ENCODE measurements at regions not wholly inside any gene's neighbourhood (a gene's known extent, or its start where the extent isn't known, plus 50 kb on each side); places are given as distances from the start of the nearest gene placed in this dataset.
"Not testable (repeated sequence)": the region's sequence is repeated elsewhere in the genome, so short reads cannot be mapped to it uniquely, and the experiment has no call there.

DNA sequence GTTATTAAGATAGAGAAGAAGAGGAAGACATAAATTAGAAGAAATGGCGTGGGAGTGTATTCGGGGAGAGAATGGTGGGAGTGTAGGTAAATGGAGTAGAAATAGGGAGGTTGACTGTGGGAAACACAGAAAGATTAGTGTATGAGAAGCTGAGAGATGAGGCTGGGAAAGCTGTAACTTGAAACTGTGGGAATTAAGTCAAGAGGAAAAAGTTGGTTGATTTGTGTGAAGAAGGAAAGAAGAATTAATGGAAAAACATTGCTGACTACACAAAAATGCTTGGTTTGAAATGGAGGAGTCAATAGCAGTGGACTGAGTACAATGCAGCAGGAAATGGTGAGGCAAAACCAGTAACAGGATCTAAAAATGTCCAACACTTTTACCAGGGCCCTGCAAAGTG lies 448.3 kb downstream of the PTPRC start:
- DNase-seq (ENCODE audit: insufficient read length, low spot score), result no peak
- peak; percentile 79 for FAIRE-seq

DNA sequence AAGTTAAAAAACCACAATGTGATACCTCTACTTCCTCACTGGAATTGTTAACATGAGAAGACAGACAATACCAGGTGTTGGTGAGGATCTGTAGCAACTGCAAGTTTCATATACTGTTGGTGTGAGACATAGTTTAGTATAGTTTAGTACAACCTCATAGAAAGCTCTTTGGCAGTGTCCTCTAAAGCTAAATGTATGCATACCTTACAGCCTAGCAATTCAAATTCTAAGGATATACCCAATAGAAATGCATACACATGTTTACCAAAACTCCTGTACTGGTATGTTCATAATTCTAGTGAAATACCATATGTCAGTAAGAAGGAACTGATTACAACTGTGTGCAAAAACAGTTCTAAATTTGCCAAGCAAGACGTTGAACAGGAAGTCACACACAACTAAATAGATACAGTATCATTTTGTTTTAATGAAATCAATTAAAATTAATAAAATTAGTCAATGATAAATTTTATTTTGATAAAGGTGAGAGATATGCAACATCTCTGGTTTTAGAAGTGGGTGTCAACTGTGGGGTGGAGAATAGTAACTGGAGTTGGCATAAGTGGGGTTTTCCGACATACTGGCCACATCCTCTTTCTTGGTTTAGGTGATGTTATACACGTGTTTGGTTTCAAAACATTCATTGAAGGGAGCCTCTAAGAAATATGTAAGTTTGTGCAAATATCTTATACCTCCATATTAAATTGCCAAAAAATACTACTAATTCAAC lies 450.7 kb downstream of the PTPRC start:
- peak; percentile 28 for DNase-seq (ENCODE audit: insufficient read length, low spot score)
- FAIRE-seq, result peak; percentile 92

DNA sequence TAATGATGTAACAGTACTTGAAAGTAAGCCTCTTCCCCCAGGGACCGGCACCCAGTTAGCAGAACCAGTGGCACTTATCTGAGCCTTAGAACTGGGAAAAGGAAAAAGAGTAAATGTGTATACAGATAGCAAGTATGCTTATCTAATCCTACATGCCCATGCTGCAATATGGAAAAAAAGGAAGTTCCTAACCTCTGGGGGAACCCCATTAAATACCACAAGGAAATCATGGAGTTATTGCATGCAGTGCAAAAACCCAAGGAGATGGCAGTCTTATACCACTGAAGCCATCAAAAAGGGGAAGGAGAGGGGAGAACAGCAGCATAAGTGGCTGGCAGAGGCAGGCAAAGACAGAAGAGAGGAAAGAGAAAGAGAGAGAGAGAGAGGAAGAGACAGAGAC lies 456.8 kb downstream of the PTPRC start:
- not testable (repeated sequence) for FAIRE-seq; DNase-seq (ENCODE audit: insufficient read length, low spot score)

DNA sequence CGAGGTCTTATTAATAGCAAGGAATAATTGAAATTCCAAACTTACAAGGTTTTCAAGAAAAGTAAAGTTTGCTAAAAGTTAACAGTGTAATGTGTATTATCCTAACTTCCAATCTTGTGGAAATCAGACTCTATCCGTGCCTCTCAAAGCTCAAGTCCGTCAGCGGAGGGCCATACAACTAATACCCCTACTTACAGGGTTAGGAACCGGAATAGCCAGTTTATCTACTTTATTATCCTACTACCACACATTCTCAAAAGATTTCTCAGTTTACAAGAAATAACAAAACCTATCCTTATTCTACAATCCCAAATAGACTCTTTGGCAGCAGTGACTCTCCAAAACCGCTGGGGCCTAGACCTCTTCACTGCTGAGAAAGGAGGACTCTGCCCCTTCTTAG lies 457.8 kb downstream of the PTPRC start:
- FAIRE-seq (no peak), DNase-seq (ENCODE audit: insufficient read length, low spot score) (no peak)

DNA sequence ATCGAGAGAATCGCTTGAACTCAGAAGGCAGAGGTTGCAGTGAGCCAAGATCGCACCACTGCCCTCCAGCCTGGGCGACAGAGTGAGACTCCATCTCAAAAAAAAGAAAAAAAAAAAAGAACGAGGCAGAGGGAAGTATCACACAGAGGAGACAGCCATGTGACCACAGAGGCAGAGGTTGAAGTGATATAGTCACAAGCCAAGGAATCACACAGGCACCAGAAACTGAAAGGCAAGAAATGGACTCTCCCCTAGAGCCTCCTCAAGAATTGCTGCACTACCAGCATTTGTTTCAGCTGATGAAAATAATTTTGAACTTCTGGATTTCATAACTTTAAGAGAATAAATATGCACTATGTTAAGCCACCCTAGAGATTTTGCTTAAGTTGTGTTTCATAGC lies 459.6 kb downstream of the PTPRC start:
- FAIRE-seq (no peak), DNase-seq (ENCODE audit: insufficient read length, low spot score) (no peak)

DNA sequence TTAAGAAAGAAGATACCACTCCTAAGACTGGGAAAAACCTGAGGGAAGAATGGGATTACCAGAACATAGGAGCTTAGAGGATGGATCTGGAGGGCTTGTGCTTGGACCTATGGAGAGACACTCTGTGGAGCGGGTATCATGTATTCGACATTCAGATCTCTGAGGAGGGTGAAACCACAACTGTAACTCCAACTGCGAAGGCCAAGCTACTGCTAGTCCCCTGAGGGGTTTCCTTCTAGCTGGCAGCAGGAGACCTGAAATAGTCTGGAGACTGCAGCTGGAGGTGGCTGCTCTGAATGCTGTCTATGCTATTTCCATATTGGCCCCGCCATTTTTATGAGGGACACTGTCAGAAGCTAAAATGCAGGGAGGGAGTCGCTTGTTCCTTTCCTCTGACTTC lies 462.3 kb downstream of the PTPRC start:
- DNase-seq (ENCODE audit: insufficient read length, low spot score) (no peak), FAIRE-seq (no peak)

DNA sequence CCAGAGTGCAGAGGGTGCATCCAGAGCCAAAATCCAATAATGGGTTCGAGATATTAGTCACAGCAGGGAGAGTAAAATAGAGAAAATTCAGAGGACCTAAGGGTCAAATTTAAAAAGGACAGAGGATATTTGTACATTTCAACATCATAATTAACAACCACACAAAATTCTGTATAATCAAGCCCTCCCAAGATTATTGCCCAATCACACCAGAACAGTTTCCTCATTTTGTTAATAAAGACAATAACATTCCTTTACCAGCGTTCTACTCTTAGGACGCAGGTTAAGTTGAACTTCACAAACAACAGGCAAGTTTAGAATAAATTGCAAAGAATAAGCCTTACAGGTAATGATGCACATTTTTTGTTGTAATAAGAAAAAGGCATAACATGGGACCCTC lies 462.8 kb downstream of the PTPRC start:
- DNase-seq (ENCODE audit: insufficient read length, low spot score) (no peak), FAIRE-seq (peak; percentile 72)

DNA sequence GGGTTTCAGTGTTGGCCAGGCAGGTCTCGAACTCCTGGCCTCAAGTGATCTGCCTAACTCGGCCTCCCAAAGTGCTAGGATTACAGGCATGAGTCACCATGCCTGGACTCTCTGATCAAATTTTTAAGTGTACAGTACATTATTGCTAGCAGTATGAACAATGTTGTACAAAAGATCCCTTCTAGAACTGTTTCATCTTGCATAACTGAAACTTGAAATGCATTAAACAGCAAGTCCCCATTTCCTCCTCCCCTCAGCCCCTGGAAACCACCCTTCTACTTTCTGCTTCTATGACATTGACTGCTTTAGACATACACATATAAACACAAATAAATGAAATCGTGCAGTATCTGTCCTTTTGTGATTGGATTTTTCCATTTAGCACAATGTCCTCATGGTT lies 463.4 kb downstream of the PTPRC start:
- FAIRE-seq (no peak), DNase-seq (ENCODE audit: insufficient read length, low spot score) (no peak)

DNA sequence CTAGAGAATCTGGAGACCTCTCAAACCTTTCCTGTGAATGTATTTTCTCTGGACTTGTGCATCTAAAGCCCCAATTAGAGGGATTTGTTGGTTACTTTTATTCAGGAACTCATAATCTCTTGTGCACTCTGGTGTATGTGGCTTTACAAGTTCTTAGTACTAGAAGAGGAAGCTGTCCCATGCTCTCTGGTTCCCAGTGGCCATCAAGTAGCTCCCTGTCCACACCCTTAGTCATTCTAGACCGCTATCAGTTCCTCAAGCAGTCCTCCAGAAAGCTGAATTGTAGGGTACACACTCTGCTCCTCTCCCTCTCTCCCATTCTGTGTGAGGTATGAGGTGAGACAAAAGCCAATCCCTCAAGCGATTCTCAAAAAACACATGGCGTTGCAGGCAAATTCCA lies 470.3 kb downstream of the PTPRC start:
- DNase-seq (ENCODE audit: insufficient read length, low spot score) (no peak), FAIRE-seq (no peak)

DNA sequence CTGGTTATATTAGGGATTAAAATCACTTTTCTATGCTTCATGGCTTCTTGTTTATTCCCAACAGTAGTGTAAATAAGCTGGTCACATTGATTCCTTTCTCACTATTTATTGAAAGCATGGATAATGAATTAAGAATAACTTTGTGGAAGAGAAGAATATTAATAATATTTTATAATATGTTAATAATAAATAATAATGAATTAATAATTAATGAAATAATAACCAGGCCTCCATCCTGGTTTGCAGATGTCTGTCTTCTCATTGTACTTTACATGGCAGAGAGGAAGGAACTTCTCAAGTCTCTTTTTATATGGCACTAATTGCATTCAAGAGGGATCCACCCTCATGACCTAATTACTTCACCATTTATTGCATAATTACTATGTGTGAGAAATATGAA lies 473.5 kb downstream of the PTPRC start:
- DNase-seq (ENCODE audit: insufficient read length, low spot score) (no peak), FAIRE-seq (no peak)

DNA sequence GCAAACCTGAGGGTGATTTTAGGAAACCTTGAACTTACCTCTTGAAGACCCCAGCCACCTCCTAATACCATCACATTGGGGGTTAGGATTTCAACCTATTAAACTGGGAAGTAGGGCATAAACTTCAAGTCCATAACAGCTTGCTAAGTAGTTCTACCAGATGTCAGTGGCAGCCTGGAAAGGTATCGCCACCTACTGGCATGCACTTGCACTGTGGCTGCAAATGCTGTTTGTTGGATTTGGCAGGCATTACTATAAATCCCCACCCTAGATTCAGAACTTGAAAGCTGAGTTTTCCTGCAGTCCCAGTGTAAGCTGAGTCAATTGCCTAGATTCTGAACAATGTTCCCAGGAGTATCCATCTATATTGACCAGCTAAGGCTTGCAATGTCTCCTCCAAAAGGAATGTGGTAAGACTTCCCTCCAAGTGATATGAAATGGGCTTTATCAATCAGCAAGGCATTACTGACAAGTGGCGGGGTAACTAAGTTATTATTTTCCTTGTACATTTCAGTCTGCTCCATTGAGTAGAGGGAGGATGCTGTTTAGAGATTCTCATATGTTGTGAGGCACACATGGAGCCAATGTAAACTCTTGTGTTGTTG lies 474.5 kb downstream of the PTPRC start:
- DNase-seq (ENCODE audit: insufficient read length, low spot score), result no peak
- peak; percentile 44 for FAIRE-seq

DNA sequence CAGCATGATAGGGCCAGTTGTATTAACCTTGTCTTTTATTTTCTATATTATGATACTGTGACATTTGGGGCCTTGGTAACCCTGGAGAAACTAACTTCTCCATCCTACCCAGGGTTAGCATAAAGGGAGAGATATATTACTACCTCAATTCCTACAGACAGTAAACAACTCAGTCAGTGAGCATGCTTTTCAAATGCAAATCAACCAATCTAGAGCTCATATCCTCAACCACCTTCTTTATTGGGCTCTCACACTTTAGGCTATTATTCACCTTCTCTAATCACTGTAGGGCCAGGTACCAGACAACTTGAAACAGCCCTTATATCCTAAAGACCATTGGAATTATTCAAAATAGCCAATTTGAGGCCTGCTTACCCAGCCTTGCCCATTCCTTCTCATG lies 477.6 kb downstream of the PTPRC start:
- FAIRE-seq (no peak), DNase-seq (ENCODE audit: insufficient read length, low spot score) (no peak)

DNA sequence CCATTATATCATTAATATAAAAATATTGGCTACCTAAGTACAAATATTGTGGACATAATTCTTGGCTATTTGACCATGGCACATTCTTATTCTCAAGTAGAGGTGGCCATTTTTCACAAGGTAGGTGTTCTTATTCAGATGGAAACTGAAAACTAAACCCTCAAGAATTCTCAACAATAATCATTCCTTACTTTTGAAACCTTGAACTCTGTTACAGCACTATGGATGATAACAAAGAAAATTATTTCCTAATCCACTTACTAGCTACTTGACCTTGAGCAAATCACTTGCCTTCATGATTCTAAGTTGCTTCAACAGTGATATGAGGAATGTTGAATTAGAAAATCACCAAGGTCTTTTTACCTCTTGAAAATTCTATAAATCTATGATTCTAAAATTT lies 482.2 kb downstream of the PTPRC start:
- DNase-seq (ENCODE audit: insufficient read length, low spot score) (no peak), FAIRE-seq (no peak)

DNA sequence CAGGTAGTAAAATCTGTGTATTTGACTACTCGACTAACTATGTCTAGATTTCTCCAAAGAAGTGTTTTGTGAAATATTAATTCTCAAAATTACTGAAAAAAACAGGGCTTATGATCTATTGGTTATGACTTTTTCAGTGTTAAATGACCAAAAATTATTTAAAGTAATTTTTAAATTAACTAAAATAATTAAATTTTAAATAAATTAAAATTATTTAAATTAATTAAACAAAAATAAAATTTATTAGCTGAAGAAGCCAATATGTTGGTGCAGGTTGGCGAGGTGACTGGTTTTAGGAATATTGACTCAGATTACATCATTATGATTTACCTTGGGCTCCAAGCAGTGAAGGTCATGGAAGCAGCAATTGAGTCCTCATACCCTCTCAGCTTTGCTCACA lies 483.2 kb downstream of the PTPRC start:
- DNase-seq (ENCODE audit: insufficient read length, low spot score) (no peak), FAIRE-seq (no peak)

DNA sequence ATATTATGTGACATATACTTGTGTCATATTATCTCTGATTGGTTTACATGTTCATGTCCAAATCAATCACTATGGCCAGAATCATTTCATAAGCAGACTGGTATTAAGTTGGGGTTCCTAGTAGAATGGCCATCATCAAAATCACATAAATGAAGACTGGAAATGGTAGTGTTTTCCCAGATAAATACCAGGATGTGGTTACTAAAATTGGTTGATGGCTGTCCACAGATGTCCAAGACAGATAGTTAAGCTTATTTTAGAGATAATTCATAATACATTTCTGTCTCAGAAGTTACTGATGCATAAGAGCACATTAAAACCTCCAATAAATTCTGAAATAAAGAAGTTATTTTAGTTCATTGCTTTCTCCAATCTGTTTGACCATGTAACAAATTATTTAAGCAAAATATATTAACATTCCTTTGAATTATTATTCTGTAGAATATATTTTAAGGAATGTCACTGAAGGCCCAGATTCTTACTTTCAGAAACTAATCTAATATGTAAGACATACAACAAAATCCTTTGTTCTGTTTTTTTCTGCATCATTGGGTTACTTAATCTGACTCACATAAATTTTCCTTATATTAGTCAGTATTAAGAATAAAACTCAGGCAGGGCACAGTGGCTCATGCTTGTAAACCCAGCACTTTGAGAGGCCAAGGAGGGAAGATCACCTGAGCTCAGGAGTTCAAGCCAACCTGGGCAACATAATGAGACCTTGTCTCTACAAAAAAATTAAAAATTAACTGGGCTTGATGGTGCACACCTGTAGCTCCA lies 483.9 kb downstream of the PTPRC start:
- FAIRE-seq, result peak; percentile 4

DNA sequence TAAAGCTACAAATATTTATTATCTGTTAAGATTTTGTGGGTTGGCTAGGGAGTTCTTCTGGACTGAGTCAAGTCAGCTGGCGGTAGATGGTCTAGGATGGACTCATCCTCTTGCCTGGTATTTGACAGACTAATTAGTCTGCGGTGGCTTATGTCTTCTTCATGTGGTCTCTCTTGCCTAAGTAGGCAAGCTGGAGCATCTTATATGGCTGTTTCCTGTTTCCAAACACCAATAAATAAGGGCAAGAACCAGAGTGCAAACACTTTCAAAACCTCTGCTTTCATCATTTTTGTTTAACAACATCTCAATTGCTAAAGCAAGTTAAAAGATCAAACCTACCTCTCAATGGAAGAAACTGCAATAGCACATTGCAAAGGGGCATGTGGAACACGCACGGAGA lies 484.8 kb downstream of the PTPRC start:
- DNase-seq (ENCODE audit: insufficient read length, low spot score) (no peak), FAIRE-seq (no peak)

More for the DNA sequence above, 483.9 kb downstream of the PTPRC start:
- DNase-seq (ENCODE audit: insufficient read length, low spot score), result no peak

DNA sequence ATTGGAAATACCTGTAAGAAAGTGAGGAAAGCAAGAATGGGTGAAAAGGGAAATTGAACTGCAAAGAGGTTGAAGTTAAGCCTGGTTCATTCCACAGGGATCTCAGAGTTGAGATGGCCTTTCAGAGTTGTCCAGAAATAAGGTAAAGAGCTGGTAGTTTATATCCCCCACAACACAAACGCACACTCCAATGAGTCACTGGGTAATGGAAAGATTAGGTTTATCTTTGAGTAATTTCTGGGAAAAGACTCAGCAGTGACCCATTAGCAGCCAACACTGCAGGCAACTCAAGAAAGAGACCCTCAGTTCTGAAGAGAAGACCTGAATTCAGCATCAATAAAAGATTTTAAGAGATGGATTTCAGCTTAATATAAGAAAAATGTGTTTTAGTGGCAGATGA lies 485.5 kb downstream of the PTPRC start:
- DNase-seq (ENCODE audit: insufficient read length, low spot score) (no peak), FAIRE-seq (peak; percentile 37)

DNA sequence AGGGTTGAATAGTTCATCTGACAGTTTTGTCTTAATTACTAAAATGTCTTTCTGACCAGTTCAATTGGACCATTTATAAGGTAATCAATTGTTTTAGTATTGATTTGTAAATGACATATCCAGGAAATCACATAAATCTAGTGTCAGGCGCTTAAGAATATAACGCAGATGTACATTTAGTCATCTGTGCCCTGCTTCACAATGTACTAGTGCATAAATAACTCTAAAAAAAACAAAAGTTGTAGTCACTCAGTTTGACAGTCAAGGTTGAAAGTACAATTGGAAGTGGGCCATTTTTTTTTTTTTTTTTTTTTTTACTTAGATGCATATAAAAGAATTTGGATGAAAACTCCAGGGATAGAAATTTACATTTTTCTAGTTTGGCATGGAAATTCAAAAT lies 490.4 kb downstream of the PTPRC start:
- DNase-seq (ENCODE audit: insufficient read length, low spot score) (no peak), FAIRE-seq (peak; percentile 35)

DNA sequence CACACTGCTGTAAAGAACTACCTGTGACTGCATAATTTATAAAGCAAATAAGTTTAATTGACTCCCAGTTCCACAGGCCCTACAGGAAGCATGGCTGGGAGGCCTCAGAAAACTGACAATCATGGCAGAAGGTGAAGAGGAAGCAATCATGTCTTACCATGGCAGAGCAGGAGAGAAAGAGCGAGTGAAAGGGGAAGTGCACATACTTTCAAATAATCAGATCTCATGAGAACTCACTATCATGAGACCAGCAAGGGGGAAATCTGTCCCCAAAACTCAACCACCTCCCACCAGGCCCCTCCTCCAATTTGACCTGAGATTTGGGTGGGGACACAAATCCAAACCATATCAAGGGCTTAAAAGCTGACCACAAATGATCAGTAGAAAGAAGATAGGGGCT lies 493.2 kb downstream of the PTPRC start:
- DNase-seq (ENCODE audit: insufficient read length, low spot score) (no peak), FAIRE-seq (no peak)

DNA sequence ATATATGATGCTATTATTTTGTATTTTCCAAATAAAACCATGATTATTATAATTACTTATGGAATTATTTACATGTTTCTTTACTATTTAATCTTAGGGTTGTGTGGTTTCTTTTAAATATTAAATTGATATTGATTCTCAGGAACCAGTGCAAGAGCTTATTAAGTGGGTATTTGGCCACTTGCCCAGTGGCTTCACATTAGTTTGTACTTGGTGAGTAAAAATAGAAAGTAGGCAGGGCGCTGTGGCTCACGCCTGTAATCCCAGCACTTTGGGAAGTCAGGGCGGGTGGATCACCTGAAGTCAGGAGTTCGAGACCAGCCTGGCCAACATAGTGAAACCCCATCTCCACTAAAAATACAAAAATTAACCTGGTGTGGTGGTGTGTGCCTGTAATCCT lies 497.1 kb downstream of the PTPRC start:
- DNase-seq (ENCODE audit: insufficient read length, low spot score) (no peak), FAIRE-seq (no peak)

DNA sequence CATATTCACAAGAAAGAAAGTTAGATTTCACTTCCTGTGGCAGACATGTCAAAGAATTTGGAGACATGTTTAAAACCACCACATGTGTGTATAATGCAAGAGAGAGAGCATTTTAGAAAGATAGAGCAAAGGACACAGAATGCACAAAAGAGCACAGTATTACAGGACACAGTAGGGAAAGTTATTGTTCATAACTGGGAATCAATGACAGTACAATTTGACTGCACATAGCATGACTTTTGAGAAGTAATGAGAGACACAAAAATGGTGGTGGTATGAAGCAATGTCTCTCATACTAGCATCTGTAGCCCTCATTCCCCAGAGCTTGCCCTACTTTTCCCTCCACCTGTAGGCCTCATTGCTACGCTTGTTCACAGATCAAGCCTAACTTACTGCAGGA lies 499.2 kb downstream of the PTPRC start:
- FAIRE-seq, result no peak
- DNase-seq (ENCODE audit: insufficient read length, low spot score), result no peak

DNA sequence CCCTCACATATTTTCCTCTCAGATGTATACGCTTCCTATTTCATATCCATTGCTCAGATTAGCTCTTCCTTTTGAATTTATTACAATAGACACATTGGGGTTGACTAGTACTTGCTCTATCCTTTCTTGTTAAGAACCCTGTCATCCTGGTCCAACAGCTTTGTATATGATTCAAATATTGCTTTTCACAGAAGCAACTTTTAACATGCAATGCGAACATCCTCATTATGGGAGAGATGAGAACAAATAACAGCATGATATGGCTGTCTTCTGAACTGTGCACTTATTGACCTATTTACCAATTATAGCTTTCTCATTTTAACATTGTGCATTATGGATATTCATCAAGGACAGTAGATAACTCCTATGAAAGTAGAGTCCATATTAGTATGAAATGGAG lies 510.8 kb downstream of the PTPRC start:
- DNase-seq (ENCODE audit: insufficient read length, low spot score), result no peak
- no peak for FAIRE-seq

Data from GM19239 (cell line).